Tibial nerve (tissue), 4 donors: ENCODE measurements at regions not wholly inside any gene's neighbourhood (a gene's known extent, or its start where the extent isn't known, plus 50 kb on each side); places are given as distances from the start of the nearest gene placed in this dataset.

Source experiments
- DNase-seq, 2 donors: peaks; one replicate each; pipeline ENCODE4 v3.0.0-alpha.2; 2019; ENCODE audit warnings: low spot score in 2 of 2
- H3K27ac ChIP-seq, 4 donors: fragments of 200-600 bp; sonication (generic) in 3 of 4; one replicate each; pipeline ENCODE4 v1.5.1; 2017 to 2019; ENCODE audit warnings: mild to moderate bottlenecking in 1 of 4
- H3K27me3 ChIP-seq, 2 donors: fragments of 200-600 bp; sonication (generic) in 1 of 2; one replicate each; pipeline versions ENCODE4 v1.5.1 to v1.6.0; 2017 to 2019
- H3K36me3 ChIP-seq, 3 donors: fragments of 200-600 bp; sonication (generic); one replicate each; pipeline ENCODE4 v1.5.1; 2018 to 2019
- H3K4me1 ChIP-seq, 4 donors: fragments of 200-600 bp; sonication (generic) in 3 of 4; one replicate each; pipeline ENCODE4 v1.5.1; 2017 to 2019
- H3K4me3 ChIP-seq, 4 donors: fragments of 200-600 bp; sonication (generic) in 3 of 4; one replicate each; pipeline ENCODE4 v1.5.1; 2017 to 2019; ENCODE audit warnings: mild to moderate bottlenecking in 1 of 4, moderate library complexity in 1 of 4
- H3K9me3 ChIP-seq, 4 donors: fragments of 200-600 bp; sonication (generic) in 3 of 4; one replicate each; pipeline ENCODE4 v1.5.1; 2017 to 2019
- CTCF ChIP-seq, 5 experiments: fragments of 200-600 bp in 3 of 5; fragments of 450-650 bp in 2 of 5; sonication (generic) in 3 of 5; IDR thresholded peaks; one replicate each; pipeline ENCODE4 v1.5.1; 2016 to 2019; ENCODE audit warnings: antibody characterized with exemption in 5 of 5, mild to moderate bottlenecking in 3 of 5, moderate library complexity in 2 of 5
- EP300 ChIP-seq, 2 donors: sonication (generic); formaldehyde crosslinking; IDR thresholded peaks; one replicate each; pipeline ENCODE4 v1.6.1; 2017; ENCODE audit warnings: antibody characterized with exemption in 2 of 2, mild to moderate bottlenecking in 1 of 2
- POLR2A ChIP-seq, 2 donors: fragments of 450-650 bp; IDR thresholded peaks; one replicate each; pipeline ENCODE4 v1.6.1; 2017; ENCODE audit warnings: antibody characterized with exemption in 2 of 2, mild to moderate bottlenecking in 2 of 2, moderate library complexity in 2 of 2
- WGBS, 2 donors: methylation state at CpG; one replicate each; pipeline ENCODE4 v1.1.5; 2018; 5-methylcytosine and 5-hydroxymethylcytosine counted together

GRCh38 chr15:87567406-87568030 lies 689.0 kb downstream of the NTRK3 start:
- Histone ChIP-seq H3K9me3 (no peaks in the 10 kb centered on the region), H3K4me3 (no peak overlapping the region), H3K27me3 (no peaks in the 10 kb centered on the region), H3K36me3 (no peaks in the 10 kb centered on the region), H3K27ac (no peak overlapping the region), H3K4me1 (peaks cover 0 to 23% (median 3%) of the 10 kb centered on the region in 4 donors)
- DNase-seq = no peak
- 70 to 72% methylated on average over 3 of the region's 3 CpGs for WGBS, 2 donors
- TF ChIP-seq CTCF (IDR thresholded peaks at IDR 0.05) = no peak
- TF ChIP-seq EP300 (IDR thresholded peaks at IDR 0.05) = no peak
- TF ChIP-seq POLR2A (IDR thresholded peaks at IDR 0.05) = no peak

GRCh38 chr15:87566236-87566635 lies 690.3 kb downstream of the NTRK3 start:
- H3K27ac ChIP-seq = no peak overlapping the region
- TF ChIP-seq EP300 (IDR thresholded peaks at IDR 0.05) (no peak), CTCF (IDR thresholded peaks at IDR 0.05) (no peak), POLR2A (IDR thresholded peaks at IDR 0.05) (no peak)
- 82 to 88% methylated on average over 6 of the region's 6 CpGs for WGBS, 2 donors

GRCh38 chr15:87564681-87565080 lies 691.9 kb downstream of the NTRK3 start:
- 95 to 96% methylated on average over 3 of the region's 3 CpGs for WGBS, 2 donors
- no peak overlapping the region for H3K27ac ChIP-seq
- no peaks in the 10 kb centered on the region for H3K27me3 ChIP-seq
- peaks cover 0 to 20% (median 1%) of the 10 kb centered on the region in 4 donors for H3K4me1 ChIP-seq
- no peak for TF ChIP-seq EP300 (IDR thresholded peaks at IDR 0.05)
- H3K4me3 ChIP-seq = no peak overlapping the region
- DNase-seq = no peak
- H3K36me3 ChIP-seq = no peaks in the 10 kb centered on the region
- no peaks in the 10 kb centered on the region for H3K9me3 ChIP-seq

More at GRCh38 chr15:87566236-87566635, 690.3 kb downstream of the NTRK3 start:
- H3K4me3 ChIP-seq = no peak overlapping the region
- H3K4me1 ChIP-seq = peaks cover 0 to 20% (median 3%) of the 10 kb centered on the region in 4 donors
- H3K36me3 ChIP-seq = no peaks in the 10 kb centered on the region
- H3K9me3 ChIP-seq = no peaks in the 10 kb centered on the region
- no peak for DNase-seq
- H3K27me3 ChIP-seq = no peaks in the 10 kb centered on the region

- Histone ChIP-seq H3K4me3 (no peak overlapping the region), H3K9me3 (no peaks in the 10 kb centered on the region), H3K27ac (no peak overlapping the region), H3K4me1 (peaks cover 0 to 17% (median 0%) of the 10 kb centered on the region in 4 donors), H3K27me3 (no peaks in the 10 kb centered on the region), H3K36me3 (no peaks in the 10 kb centered on the region)
- no peak for DNase-seq
- no peak for TF ChIP-seq EP300 (IDR thresholded peaks at IDR 0.05)
- TF ChIP-seq CTCF (IDR thresholded peaks at IDR 0.05) = no peak
- TF ChIP-seq POLR2A (IDR thresholded peaks at IDR 0.05) = no peak
- 61 to 91% methylated on average over 2 of the region's 2 CpGs for WGBS, 2 donors
These were observed 692.7 kb downstream of the NTRK3 start for GRCh38 chr15:87563869-87564268.

- H3K9me3 ChIP-seq = no peaks in the 10 kb centered on the region
- no peak overlapping the region for H3K27ac ChIP-seq
- TF ChIP-seq EP300 (IDR thresholded peaks at IDR 0.05) (no peak), POLR2A (IDR thresholded peaks at IDR 0.05) (no peak), CTCF (IDR thresholded peaks at IDR 0.05) (no peak)
- no peak overlapping the region for H3K4me3 ChIP-seq
- H3K36me3 ChIP-seq = no peaks in the 10 kb centered on the region
- no peaks in the 10 kb centered on the region for H3K27me3 ChIP-seq
- peaks cover 0 to 7% (median 0%) of the 10 kb centered on the region in 4 donors for H3K4me1 ChIP-seq
- DNase-seq = no peak
- WGBS, 2 donors = 83 to 85% methylated on average over 4 of the region's 4 CpGs
These were observed 694.3 kb downstream of the NTRK3 start for GRCh38 chr15:87562203-87562602.
